HG03103 (cell line): ENCODE measurements at regions not wholly inside any gene's neighbourhood (a gene's known extent, or its start where the extent isn't known, plus 50 kb on each side); places are given as distances from the start of the nearest gene placed in this dataset.
"Not testable (repeated sequence)": the region's sequence is repeated elsewhere in the genome, so short reads cannot be mapped to it uniquely, and the experiment has no call there.

Experiments
- ATAC-seq: cut with Tn5 transposase; IDR thresholded peaks from one replicate; pipeline ENCODE4 v1.9.1; 2021; ENCODE audit warnings: low read depth; ENCODE audit not compliant: unreplicated experiment

GRCh38 chr10:2592360-2593160, 474.8 kb upstream of the PFKP start:
- ATAC-seq = no peak

- ATAC-seq = no peak
Measured at GRCh38 chr10:2589196-2589595, 478.2 kb upstream of the PFKP start.

- ATAC-seq = no peak
Measured at GRCh38 chr10:2584385-2584784, 483.0 kb upstream of the PFKP start.

GRCh38 chr10:2576892-2577291, 490.5 kb upstream of the PFKP start:
- no peak for ATAC-seq

DNA sequence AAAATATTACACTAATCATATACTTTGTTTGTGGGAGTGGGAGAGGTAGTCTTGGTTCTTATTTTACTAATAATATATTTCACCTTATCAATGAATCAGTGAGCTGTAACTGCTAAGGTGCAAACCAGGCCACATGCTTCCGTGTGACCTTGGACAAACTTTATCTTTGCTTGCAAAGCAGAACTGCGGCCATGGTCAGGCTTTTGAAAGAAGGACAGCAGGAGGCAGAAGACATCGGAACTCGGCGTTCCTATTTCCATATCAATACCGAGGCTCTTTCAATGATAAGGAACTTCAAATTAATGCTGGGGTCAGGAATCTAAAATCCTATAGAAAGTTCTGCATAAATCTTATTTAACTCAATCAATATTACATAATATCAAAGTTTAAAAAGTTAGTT, 491.9 kb upstream of the PFKP start:
- ATAC-seq = no peak

DNA sequence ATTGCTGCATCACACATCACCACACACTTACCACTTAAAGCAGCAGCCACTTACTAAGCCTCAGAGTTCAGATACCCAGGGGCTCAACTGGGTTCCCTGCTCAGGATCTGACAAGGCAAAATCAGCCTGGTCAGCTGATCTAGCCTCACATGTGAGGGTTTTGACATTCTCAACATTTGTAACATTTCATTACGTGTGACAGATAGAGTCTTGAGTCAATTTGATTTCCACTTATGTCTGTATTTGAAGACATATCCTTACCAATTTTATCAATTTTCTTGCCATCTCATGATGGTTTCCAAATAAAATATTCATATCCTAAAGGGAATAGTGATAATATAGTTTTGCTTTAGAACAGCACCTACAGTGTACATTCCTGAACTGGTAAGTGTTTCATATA, 494.7 kb upstream of the PFKP start:
- ATAC-seq = no peak

GRCh38 chr10:2556883-2557282, 510.5 kb upstream of the PFKP start:
- ATAC-seq = no peak

DNA sequence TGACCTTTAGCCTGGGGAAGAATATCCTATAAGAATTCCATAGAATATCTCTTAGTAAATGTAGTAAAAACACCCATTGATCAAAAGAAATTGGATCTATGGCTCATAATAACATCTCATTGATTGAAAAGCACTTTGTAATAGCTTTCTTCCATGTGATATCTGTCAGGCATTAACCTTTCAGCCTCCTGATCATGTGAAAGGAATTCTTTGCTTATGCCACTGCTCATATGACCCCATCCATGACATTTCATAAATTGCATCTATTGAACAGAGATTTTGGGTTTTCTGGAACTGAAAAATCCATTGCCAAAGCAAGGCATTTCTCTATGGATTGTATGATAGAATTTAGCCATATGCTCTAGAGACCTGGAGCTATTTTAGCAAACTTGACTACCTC, 519.3 kb upstream of the PFKP start:
- ATAC-seq = no peak

DNA sequence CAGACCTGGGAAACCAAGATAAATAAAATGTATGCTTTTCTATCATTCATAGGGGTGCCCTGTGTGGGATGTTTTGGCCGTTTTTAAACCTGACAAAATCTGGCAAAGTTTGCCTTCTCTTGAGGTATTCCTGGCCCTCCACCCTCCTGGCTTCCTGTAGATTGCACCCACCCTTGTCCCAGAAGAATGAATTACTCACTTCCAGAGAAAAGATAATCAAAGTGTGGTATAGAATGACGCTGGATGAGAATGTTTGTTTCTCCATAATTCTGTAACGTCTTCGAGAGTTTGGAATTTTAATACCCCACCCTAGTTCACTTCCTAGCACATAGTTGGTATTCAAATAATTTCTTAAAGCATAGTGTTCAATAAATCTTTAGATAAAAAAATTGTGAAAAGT, 519.7 kb upstream of the PFKP start:
- no peak for ATAC-seq

- not testable (repeated sequence) for ATAC-seq
Measured at GRCh38 chr10:2546894-2547293, 520.5 kb upstream of the PFKP start.

DNA sequence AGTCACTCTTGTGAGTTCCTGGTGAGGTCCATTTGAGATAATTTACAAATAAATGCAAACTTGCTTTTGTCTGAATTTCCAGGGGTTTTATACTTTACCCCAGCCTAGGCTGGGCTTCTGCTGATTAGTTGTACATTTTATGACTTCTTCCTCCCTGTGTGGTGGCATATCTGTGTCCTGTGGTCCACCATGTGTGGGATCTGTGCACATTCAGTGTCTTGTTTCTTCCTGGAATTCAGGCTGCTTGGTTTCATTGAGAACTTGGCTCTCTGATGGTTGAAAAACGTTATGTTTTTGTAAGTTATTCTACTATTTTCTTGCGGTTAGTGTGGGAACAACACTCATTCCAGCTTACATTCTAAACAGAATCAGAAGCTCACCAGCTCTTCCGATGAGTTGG, 523.4 kb upstream of the PFKP start:
- no peak for ATAC-seq

DNA sequence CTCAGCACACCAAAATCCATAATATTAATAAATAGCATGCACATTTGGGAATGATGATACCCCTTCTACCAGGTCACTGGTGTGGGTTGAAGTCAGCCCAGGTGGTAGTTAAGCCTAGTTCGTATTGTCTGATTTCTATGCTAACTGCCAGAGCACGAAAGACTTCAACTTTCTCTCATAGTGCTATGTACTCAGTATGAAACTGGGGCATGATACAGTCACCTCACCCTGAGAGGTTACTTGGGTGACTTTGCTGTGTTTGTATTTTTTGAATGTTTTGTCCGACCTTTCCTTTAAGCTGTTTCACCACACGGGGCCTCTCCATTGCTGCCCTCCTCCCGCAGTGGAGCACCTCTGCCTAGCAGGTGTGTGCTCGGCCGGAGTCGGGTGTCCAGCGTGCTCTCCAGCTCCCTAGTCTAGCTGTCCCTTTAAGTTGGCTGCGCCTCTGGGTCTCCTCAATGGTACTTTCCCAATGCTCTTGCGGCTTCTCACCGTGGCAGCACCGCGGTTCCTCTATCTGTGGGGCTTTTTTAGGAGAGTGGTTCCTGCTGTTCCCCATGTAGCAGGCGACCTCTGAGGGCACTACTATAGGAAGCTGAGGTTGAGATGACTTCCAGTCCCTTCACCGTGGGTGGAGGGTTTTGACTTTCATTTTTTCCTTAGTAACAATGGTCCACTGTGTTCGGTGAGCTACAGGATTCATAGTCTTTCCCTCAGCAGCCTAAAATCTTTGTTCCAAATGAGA, 524.0 kb upstream of the PFKP start:
- ATAC-seq = no peak

- no peak for ATAC-seq
Measured at GRCh38 chr10:2541176-2541575, 526.2 kb upstream of the PFKP start.

- ATAC-seq = no peak
Measured at GRCh38 chr10:2529945-2530344, 537.4 kb upstream of the PFKP start.

GRCh38 chr10:2525781-2526180, 541.6 kb upstream of the PFKP start:
- ATAC-seq = no peak

DNA sequence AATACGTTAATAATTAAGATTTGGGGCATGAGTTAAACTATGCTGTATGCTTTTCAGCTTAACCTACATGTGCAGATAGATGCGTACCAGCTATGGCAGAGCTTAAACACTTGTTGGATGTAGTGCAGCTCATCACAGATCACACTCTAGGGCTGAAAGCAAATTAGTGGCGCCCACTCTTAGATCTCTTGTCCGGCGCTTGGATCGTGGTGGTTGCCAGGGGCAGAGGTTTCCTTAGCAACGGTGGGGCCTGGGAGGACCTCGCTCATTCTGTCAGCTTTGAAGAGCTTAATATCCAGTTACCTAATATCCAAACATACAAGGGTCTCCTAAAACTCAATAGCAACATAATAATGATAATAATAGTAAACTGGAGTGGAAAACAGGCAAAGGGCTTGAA, 548.2 kb upstream of the PFKP start:
- ATAC-seq = no peak

DNA sequence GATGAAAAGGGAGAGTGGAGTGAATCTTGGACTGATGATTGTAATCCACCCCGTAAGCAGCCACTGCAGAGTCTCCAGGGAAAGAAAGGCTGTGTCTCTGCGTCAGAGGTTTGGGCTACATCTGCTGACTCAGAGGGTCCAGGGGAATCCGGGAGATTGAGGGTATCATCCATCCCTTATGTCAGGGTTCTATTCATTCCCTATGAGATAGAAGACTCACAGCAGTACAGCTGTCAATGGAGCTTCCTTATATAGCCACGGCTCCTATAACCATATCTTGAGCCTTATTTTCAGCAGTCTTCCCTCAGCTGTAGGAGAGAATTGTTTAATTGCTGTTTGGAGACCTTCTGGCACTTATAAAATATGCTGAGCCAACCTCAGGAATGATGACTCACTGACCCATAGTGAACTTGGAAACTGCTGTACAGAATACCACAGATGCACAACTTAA, 558.2 kb upstream of the PFKP start:
- ATAC-seq = no peak

DNA sequence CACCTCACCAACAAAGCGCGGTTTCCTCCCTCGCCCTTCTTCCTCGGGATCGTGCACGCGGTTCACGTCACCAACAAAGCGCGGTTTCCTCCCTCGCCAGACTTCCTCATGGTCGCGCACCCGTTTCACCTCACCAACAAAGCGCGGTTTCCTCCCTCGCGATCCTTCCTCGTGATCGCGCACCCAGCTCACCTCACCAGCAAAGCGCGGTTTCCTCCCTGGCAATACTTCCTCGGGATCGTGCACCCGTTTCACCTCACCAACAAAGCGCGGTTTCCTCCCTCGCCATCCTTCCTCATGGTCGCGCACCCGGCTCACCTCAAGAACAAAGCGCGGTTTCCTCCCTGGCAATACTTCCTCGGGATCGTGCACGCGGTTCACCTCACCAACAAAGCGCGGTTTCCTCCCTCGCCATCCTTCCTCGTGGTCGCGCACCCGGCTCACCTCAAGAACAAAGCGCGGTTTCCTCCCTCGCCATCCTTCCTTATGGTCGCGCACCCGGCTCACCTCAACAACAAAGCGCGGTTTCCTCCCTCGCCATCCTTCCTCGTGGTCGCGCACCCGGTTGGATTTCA, 565.9 kb upstream of the PFKP start:
- ATAC-seq = not testable (repeated sequence)

DNA sequence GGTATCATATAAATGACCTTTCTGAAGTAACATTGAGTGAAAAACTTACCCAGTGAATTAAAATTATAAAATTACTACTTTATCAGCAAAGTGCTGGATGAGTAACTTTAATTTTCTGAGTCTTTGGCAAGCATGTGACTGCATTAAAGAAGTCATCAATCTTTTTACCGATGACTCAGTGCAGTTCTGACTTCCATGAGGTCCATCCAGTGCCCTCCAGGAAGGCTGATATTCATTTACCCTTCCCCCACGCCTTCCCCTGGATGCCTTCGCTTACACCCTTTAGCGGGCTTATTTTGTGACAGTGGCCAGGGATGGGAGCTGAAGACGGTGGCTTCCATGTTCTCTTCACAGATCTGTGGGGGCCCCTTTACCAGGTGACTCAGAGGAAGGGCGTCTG, 572.9 kb upstream of the PFKP start:
- no peak for ATAC-seq

- no peak for ATAC-seq
Measured at GRCh38 chr10:2488446-2489005, 578.8 kb upstream of the PFKP start.

GRCh38 chr10:2487921-2488320, 579.4 kb upstream of the PFKP start:
- ATAC-seq = no peak
